H1 (cell line): ENCODE measurements at regions not wholly inside any gene's neighbourhood (a gene's known extent, or its start where the extent isn't known, plus 50 kb on each side); places are given as distances from the start of the nearest gene placed in this dataset.

Experiments
- CTCF ChIA-PET: fragments of 300-600 bp; sonication (Branson Sonifier 250); formaldehyde crosslinking; loops from one replicate; lab custom pipeline; 2021; ENCODE audit not compliant: partially characterized antibody; lab: Charles Lee
- POLR2A ChIA-PET: fragments of 300-600 bp; sonication (Branson Sonifier 250); formaldehyde crosslinking; loops from one replicate; lab custom pipeline; 2021; ENCODE audit warnings: inconsistent platforms; ENCODE audit not compliant: partially characterized antibody; lab: Charles Lee
- DNase-seq, 2 experiments: peaks; one replicate each; pipeline versions ENCODE4 v3.0.0 to v3.0.0-alpha.2; 2010 to 2022; ENCODE audit warnings: low spot score in 2 of 2, low read depth in 1 of 2, mixed read lengths in 1 of 2
- FAIRE-seq: peaks from 2 replicates; lab custom pipeline; 2011; peaks lifted over from hg19 to GRCh38; lab: Jason Lieb, UNC
- H2AFZ ChIP-seq: 2 replicates; pipeline ENCODE4 v1.8.1; 2012; ENCODE audit warnings: low read length, inconsistent platforms
- H2AK5ac ChIP-seq: 2 replicates; pipeline ENCODE4 v1.6.1; 2013; ENCODE audit warnings: low read depth, low read length
- H2BK120ac ChIP-seq: replicated peaks from 2 replicates; pipeline ENCODE3; 2013; ENCODE audit warnings: low read depth, low read length, inconsistent platforms
- H2BK12ac ChIP-seq: 2 replicates; pipeline ENCODE4 v1.6.1; 2013; ENCODE audit warnings: low read depth, low read length
- H2BK15ac ChIP-seq: 2 replicates; pipeline ENCODE4 v1.6.1; 2013; ENCODE audit warnings: low read length
- H2BK20ac ChIP-seq: 2 replicates; pipeline ENCODE4 v1.6.1; 2013; ENCODE audit warnings: low read length
- H2BK5ac ChIP-seq: 2 replicates; pipeline ENCODE4 v1.6.1; 2013; ENCODE audit warnings: low read depth, low read length
- H3K14ac ChIP-seq: 2 replicates; pipeline ENCODE4 v1.6.1; 2013; ENCODE audit warnings: inconsistent platforms; ENCODE audit not compliant: insufficient read length
- H3K18ac ChIP-seq: 2 replicates; pipeline ENCODE4 v1.6.1; 2013; ENCODE audit warnings: low read length; ENCODE audit errors: extremely low read depth
- H3K23ac ChIP-seq: 2 replicates; pipeline ENCODE4 v1.6.1; 2013; ENCODE audit warnings: inconsistent platforms; ENCODE audit not compliant: insufficient read length
- H3K23me2 ChIP-seq: 2 replicates; pipeline ENCODE4 v1.6.1; 2013; ENCODE audit warnings: low read depth, low read length
- H3K27ac ChIP-seq: 2 replicates; pipeline ENCODE4 v1.6.1; 2011; ENCODE audit warnings: low read depth, low read length, inconsistent platforms
- H3K27me3 ChIP-seq, 4 experiments: replicated peaks in 1 of 4; 1 replicate in 1 of 4; 2 replicates in 3 of 4; pipeline versions ENCODE4 v1.6.1 to v1.8.1; 2011 to 2013; ENCODE audit warnings: low read length in 3 of 4, mild to moderate bottlenecking in 3 of 4, inconsistent platforms in 2 of 4, mixed read lengths in 2 of 4, moderate library complexity in 1 of 4; ENCODE audit not compliant: control insufficient read depth in 3 of 4, insufficient read depth in 3 of 4; ENCODE audit errors: extremely low read depth in 1 of 4
- H3K36me3 ChIP-seq, 4 experiments: 2 replicates each; pipeline versions ENCODE4 v1.6.1 to v1.8.1; 2011 to 2013; ENCODE audit warnings: mild to moderate bottlenecking in 4 of 4, low read length in 3 of 4, moderate library complexity in 2 of 4, control low read depth in 1 of 4, inconsistent platforms in 1 of 4; ENCODE audit not compliant: insufficient read depth in 4 of 4, control insufficient read depth in 2 of 4
- H3K4ac ChIP-seq: replicated peaks from 2 replicates; pipeline ENCODE3; 2013; ENCODE audit warnings: low read length, low read depth, mixed read lengths, inconsistent platforms; ENCODE audit not compliant: insufficient read length
- H3K4me1 ChIP-seq, 4 experiments: replicated peaks in 1 of 4; 1 replicate in 1 of 4; 2 replicates in 3 of 4; pipeline versions ENCODE4 v1.6.1 to v1.8.1; 2011 to 2013; ENCODE audit warnings: low read length in 3 of 4, inconsistent platforms in 2 of 4, mixed read lengths in 1 of 4; ENCODE audit not compliant: insufficient read depth in 4 of 4, control insufficient read depth in 3 of 4
- H3K4me2 ChIP-seq, 2 experiments: 2 replicates each; pipeline versions ENCODE4 v1.6.1 to v1.8.1; 2011 to 2013; ENCODE audit warnings: low read depth in 2 of 2, low read length in 2 of 2, control low read depth in 1 of 2, inconsistent platforms in 1 of 2, mild to moderate bottlenecking in 1 of 2; ENCODE audit not compliant: insufficient read depth in 1 of 2
- H3K4me3 ChIP-seq, 4 experiments: fragments of 200-600, 300-600 bp in 1 of 4; sonication (generic), shearing (Covaris generic), sonication (Bioruptor Twin) in 1 of 4; 2 replicates each; pipeline versions ENCODE4 v1.5.1 to v1.8.1; 2011 to 2016; ENCODE audit warnings: low read length in 4 of 4, low read depth in 3 of 4, control low read depth in 2 of 4, inconsistent platforms in 2 of 4, mild to moderate bottlenecking in 2 of 4, mixed read lengths in 1 of 4, moderate library complexity in 1 of 4; ENCODE audit not compliant: insufficient read depth in 2 of 4; ENCODE audit errors: extremely low read depth in 1 of 4
- H3K56ac ChIP-seq: replicated peaks from 2 replicates; pipeline ENCODE3; 2013; ENCODE audit warnings: low read depth, mild to moderate bottlenecking, mixed read lengths, low read length, inconsistent platforms; ENCODE audit not compliant: insufficient read length
- H3K79me1 ChIP-seq: 2 replicates; pipeline ENCODE4 v1.6.1; 2013; ENCODE audit warnings: low read depth, low read length, control low read depth
- H3K79me2 ChIP-seq, 2 experiments: 2 replicates each; pipeline versions ENCODE4 v1.6.1 to v1.8.1; 2012 to 2013; ENCODE audit warnings: low read length in 2 of 2, mild to moderate bottlenecking in 2 of 2, inconsistent platforms in 1 of 2; ENCODE audit not compliant: insufficient read depth in 2 of 2, control insufficient read depth in 1 of 2
- H3K9ac ChIP-seq, 4 experiments: replicated peaks in 1 of 4; 1 replicate in 1 of 4; 2 replicates in 3 of 4; pipeline versions ENCODE4 v1.6.1 to v1.8.1; 2011 to 2013; ENCODE audit warnings: low read depth in 3 of 4, low read length in 3 of 4, control low read depth in 2 of 4, mild to moderate bottlenecking in 2 of 4, moderate library complexity in 2 of 4, inconsistent platforms in 1 of 4; ENCODE audit errors: extremely low read depth in 1 of 4
- H3K9me3 ChIP-seq, 2 experiments: 2 replicates each; pipeline versions ENCODE4 v1.6.1 to v1.8.1; 2012 to 2013; ENCODE audit warnings: mild to moderate bottlenecking in 2 of 2, moderate library complexity in 2 of 2, control low read depth in 1 of 2, inconsistent platforms in 1 of 2, low read depth in 1 of 2, low read length in 1 of 2, mixed read lengths in 1 of 2; ENCODE audit not compliant: insufficient read depth in 2 of 2
- H4K20me1 ChIP-seq, 2 experiments: replicated peaks in 1 of 2; 2 replicates each; pipeline versions ENCODE3 to v1.8.1; 2011 to 2013; ENCODE audit warnings: inconsistent platforms in 2 of 2, low read length in 2 of 2, mild to moderate bottlenecking in 1 of 2; ENCODE audit not compliant: insufficient read depth in 2 of 2, control insufficient read depth in 1 of 2
- H4K5ac ChIP-seq: 2 replicates; pipeline ENCODE4 v1.6.1; 2013; ENCODE audit warnings: low read length, low read depth, mixed read lengths, inconsistent platforms; ENCODE audit not compliant: insufficient read length
- H4K8ac ChIP-seq: 2 replicates; pipeline ENCODE4 v1.8.0; 2013; ENCODE audit warnings: mild to moderate bottlenecking, moderate library complexity, low read length, inconsistent platforms; ENCODE audit not compliant: insufficient read depth; ENCODE audit errors: extremely low read depth
- H4K91ac ChIP-seq: replicated peaks from 2 replicates; pipeline ENCODE3; 2013; ENCODE audit warnings: low read length, mixed read lengths, inconsistent platforms; ENCODE audit not compliant: insufficient read length
- BRCA1 ChIP-seq: IDR thresholded peaks from 2 replicates; pipeline ENCODE4 v1.6.1; 2012; ENCODE audit warnings: low read depth, low read length, improper control_type of control experiment
- CHD1 ChIP-seq: IDR thresholded peaks from 2 replicates; pipeline ENCODE4 v1.6.1; 2012; ENCODE audit warnings: low read depth, low read length, improper control_type of control experiment
- HDAC2 ChIP-seq, 2 experiments: fragments of 300-600 bp in 1 of 2; sonication (generic) in 1 of 2; IDR thresholded peaks; 2 replicates each; pipeline ENCODE4 v1.6.1; 2011 to 2012; ENCODE audit warnings: low read depth in 2 of 2, low read length in 2 of 2, mild to moderate bottlenecking in 2 of 2, moderate library complexity in 2 of 2, borderline replicate concordance in 1 of 2, inconsistent platforms in 1 of 2
- NANOG ChIP-seq: IDR thresholded peaks from 2 replicates; pipeline ENCODE4 v1.6.1; 2011; ENCODE audit warnings: low read length, low read depth, mild to moderate bottlenecking, inconsistent platforms; ENCODE audit not compliant: insufficient read depth, poor library complexity, severe bottlenecking
- TBP ChIP-seq: IDR thresholded peaks from 2 replicates; pipeline ENCODE4 v1.6.1; 2011; ENCODE audit warnings: low read depth, low read length, improper control_type of control experiment
- WGBS, 2 experiments: shearing (Covaris generic) in 1 of 2; methylation state at CpG; one replicate each; pipeline versions ENCODE4 v1.1.6 to v1.1.7; 2013 to 2015; ENCODE audit warnings: low lambda C conversion rate in 2 of 2, mixed read lengths in 2 of 2, inconsistent platforms in 1 of 2, low coverage in 1 of 2, missing lambda C conversion rate in 1 of 2; ENCODE audit not compliant: insufficient replicate concordance in 2 of 2, insufficient coverage in 1 of 2, insufficient read length in 1 of 2; ENCODE audit errors: extremely low coverage in 1 of 2, missing lambda C conversion rate in 1 of 2; 5-methylcytosine and 5-hydroxymethylcytosine counted together

- POLR2A ChIA-PET, result no interaction called here
- Histone ChIP-seq H2AK5ac (no peak overlapping the region), H3K9ac (no peak overlapping the region), H3K56ac (no peak overlapping the region)
- TF ChIP-seq NANOG (no peak), TBP (no peak), HDAC2 (IDR thresholded peaks at IDR 0.05; ENCODE audit: borderline replicate concordance in 1 of 2, low read depth in 2 of 2, low read length in 2 of 2) (no peak), CHD1 (no peak), BRCA1 (no peak)
- TF ChIP-seq, all 59 proteins: peak for 0
- Histone ChIP-seq H4K8ac (no peak overlapping the region), H3K9me3 (no peaks in the 10 kb centered on the region), H3K4me2 (no peak overlapping the region), H2BK20ac (no peak overlapping the region), H2AFZ (no peak overlapping the region), H4K5ac (no peak overlapping the region), H3K23me2 (no peaks in the 10 kb centered on the region), H3K79me2 (no peaks in the 10 kb centered on the region), H3K79me1 (no peaks in the 10 kb centered on the region), H2BK15ac (no peak overlapping the region), H3K18ac (no peak overlapping the region), H3K27ac (no peak overlapping the region), H2BK12ac (no peak overlapping the region), H4K20me1 (no peaks in the 10 kb centered on the region), H3K4me1 (peaks cover 0 to 6% (median 3%) of the 10 kb centered on the region in 4 experiments; a peak in 2 of 7 replicates), H2BK5ac (no peak overlapping the region), H3K4me3 (no peak overlapping the region), H3K4ac (no peak overlapping the region), H3K23ac (no peak overlapping the region), H3K36me3 (no peaks in the 10 kb centered on the region), H3K27me3 (no peaks in the 10 kb centered on the region), H3K14ac (no peak overlapping the region), H4K91ac (no peak overlapping the region), H2BK120ac (no peak overlapping the region)
- CTCF ChIA-PET, result interaction anchor here (0.8 to 4.6 kb wide), 6 partner anchors 9 to 89 kb away, joined by 3 to 22 read pairs (median 4); no protein-coding TSS in a partner anchor
- FAIRE-seq, result no peak
- DNase-seq, result no peak
- WGBS, 2 experiments, result 89% methylated on average over 5 of the region's 5 CpGs; no CpG with 5 or more reads in 1 of the 2 experiments
These were observed 248.1 kb upstream of the HABP2 start for GRCh38 chr10:113304726-113305125.
